Adrenal gland (tissue), 9 donors: ENCODE measurements at regions not wholly inside any gene's neighbourhood (a gene's known extent, or its start where the extent isn't known, plus 50 kb on each side); places are given as distances from the start of the nearest gene placed in this dataset.

ENCODE experiments used
- DNase-seq, 7 donors: peaks; one replicate each; pipeline ENCODE4 v3.0.0-alpha.2; 2019 to 2020
- H3K27ac ChIP-seq, 5 donors: fragments of 200-600 bp; sonication (generic) in 4 of 5; 1 replicate in 3 of 5; 2 replicates in 2 of 5; pipeline versions ENCODE4 v1.5.1 to v1.8.0; 2016 to 2020; ENCODE audit warnings: mild to moderate bottlenecking in 1 of 5
- H3K27me3 ChIP-seq: fragments of 200-600 bp; 2 replicates; pipeline ENCODE4 v1.8.0; 2021
- H3K36me3 ChIP-seq, 2 donors: fragments of 200-600 bp; replicated peaks in 1 of 2; 1 replicate in 1 of 2; 2 replicates in 1 of 2; pipeline versions ENCODE4 v1.5.1 to v1.8.0; 2018 to 2022
- H3K4me1 ChIP-seq, 2 donors: fragments of 200-600 bp; replicated peaks in 1 of 2; 1 replicate in 1 of 2; 2 replicates in 1 of 2; pipeline versions ENCODE4 v1.5.1 to v1.8.0; 2018 to 2021
- H3K4me3 ChIP-seq, 4 donors: fragments of 200-600 bp; sonication (generic) in 3 of 4; one replicate each; pipeline ENCODE4 v1.5.1; 2016 to 2018
- H3K9me3 ChIP-seq, 3 donors: fragments of 200-600 bp; sonication (generic) in 1 of 3; replicated peaks in 1 of 3; 1 replicate in 2 of 3; 2 replicates in 1 of 3; pipeline versions ENCODE4 v1.5.1 to v1.8.0; 2016 to 2021
- POLR2A ChIP-seq, 2 donors: fragments of 450-650 bp; IDR thresholded peaks; one replicate each; pipeline ENCODE4 v1.6.1; 2017; ENCODE audit warnings: antibody characterized with exemption in 2 of 2, mild to moderate bottlenecking in 2 of 2, moderate library complexity in 1 of 2
- WGBS, 4 donors: extraction: QIAGEN DNeasy Blood & Tissue Kit in 2 of 4; methylation state at CpG; one replicate each; pipeline versions ENCODE4 v1.1.5 to v1.1.7; 2013 to 2017; 5-methylcytosine and 5-hydroxymethylcytosine counted together
- intact Hi-C, 2 donors: fragments of 100-400 bp; cut with DNase I; formaldehyde crosslinking; loops; one replicate each; pipeline versions ENCODE4 v1.14.1 to v1.15.0; 2022 to 2023
- TF ChIP-seq, protein P1 (sequence below), 6 experiments: fragments of 450-650 bp in 4 of 6; fragments of 200-600 bp in 2 of 6; sonication (generic) in 1 of 6; IDR thresholded peaks; 1 replicate in 5 of 6; 2 replicates in 1 of 6; pipeline versions ENCODE4 v1.5.1 to v1.8.0; 2016 to 2021; ENCODE audit warnings: antibody characterized with exemption in 6 of 6, mild to moderate bottlenecking in 2 of 6, moderate library complexity in 1 of 6
- donor health status: healthy with polysubstance abuse.
- donor health status: Bipolar disorder and iron deficiency.
- donor health status: DM: yes; HTN: yes; CAD: no.
- donor health status: DM: no; HTN: no; CAD: no.
- donor health status: DM: no; HTN: no; CAD: no.

DNA sequence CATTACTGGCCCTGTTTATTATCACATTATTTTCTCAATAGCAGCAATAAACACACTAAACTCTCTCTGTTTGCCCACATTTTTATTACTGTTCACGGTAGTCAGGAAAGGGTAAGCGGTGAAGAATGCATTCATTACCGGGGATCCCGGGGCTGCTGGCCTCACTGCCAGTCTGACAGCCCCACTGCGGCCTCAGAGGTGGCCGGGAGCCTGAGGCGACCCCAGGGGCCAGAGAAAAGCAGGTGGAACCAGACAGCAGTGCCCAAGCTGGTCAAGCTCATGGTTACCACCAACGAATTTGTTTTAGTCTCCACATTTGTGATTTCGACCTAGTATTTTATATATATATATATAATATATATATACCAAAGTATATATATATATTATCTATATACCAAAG is 127.7 kb downstream of the LRATD1 start:
- Histone ChIP-seq H3K27ac (no peak overlapping the region), H3K36me3 (no peaks in the 10 kb centered on the region), H3K4me3 (no peak overlapping the region), H3K9me3 (no peaks in the 10 kb centered on the region), H3K27me3 (no peaks in the 10 kb centered on the region), H3K4me1 (no peaks in the 10 kb centered on the region)
- DNase-seq = no peak
- intact Hi-C loops = no loop called here
- TF ChIP-seq, protein P1, sequence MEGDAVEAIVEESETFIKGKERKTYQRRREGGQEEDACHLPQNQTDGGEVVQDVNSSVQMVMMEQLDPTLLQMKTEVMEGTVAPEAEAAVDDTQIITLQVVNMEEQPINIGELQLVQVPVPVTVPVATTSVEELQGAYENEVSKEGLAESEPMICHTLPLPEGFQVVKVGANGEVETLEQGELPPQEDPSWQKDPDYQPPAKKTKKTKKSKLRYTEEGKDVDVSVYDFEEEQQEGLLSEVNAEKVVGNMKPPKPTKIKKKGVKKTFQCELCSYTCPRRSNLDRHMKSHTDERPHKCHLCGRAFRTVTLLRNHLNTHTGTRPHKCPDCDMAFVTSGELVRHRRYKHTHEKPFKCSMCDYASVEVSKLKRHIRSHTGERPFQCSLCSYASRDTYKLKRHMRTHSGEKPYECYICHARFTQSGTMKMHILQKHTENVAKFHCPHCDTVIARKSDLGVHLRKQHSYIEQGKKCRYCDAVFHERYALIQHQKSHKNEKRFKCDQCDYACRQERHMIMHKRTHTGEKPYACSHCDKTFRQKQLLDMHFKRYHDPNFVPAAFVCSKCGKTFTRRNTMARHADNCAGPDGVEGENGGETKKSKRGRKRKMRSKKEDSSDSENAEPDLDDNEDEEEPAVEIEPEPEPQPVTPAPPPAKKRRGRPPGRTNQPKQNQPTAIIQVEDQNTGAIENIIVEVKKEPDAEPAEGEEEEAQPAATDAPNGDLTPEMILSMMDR (IDR thresholded peaks at IDR 0.05) = no peak
- TF ChIP-seq POLR2A (IDR thresholded peaks at IDR 0.05) = no peak
- WGBS, 4 donors = 81 to 91% (median 87%) methylated on average over 9 of the region's 9 CpGs

DNA sequence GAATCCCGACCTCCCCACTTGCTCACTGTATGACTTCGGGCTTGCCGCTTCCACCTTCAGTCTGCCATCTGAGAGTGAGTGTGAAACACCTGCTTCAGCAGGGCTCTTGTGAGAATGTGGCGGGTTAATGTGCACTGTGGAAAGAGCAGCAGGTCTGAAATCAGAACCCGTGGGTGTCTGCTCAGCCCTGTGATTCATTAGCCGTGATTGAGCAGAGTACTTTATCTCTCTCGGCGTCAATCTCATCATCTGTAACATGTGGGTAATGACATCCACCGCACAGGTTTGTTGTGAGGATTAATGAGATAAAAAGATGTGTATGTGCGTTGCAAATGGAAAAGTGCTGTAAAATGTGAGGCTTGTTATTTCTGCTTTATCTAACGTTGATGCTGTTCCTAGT is 128.6 kb downstream of the LRATD1 start:
- WGBS, 4 donors = 71 to 80% (median 78%) methylated on average over 11 of the region's 11 CpGs
- H3K4me1 ChIP-seq = no peaks in the 10 kb centered on the region
- H3K9me3 ChIP-seq = no peaks in the 10 kb centered on the region
- no peaks in the 10 kb centered on the region for H3K36me3 ChIP-seq
- H3K27ac ChIP-seq = no peak overlapping the region
- TF ChIP-seq, protein P1 (IDR thresholded peaks at IDR 0.05) = no peak
- TF ChIP-seq POLR2A (IDR thresholded peaks at IDR 0.05) = no peak
- intact Hi-C loops = no loop called here
- DNase-seq = no peak
- H3K27me3 ChIP-seq = no peaks in the 10 kb centered on the region
- H3K4me3 ChIP-seq = no peak overlapping the region

DNA sequence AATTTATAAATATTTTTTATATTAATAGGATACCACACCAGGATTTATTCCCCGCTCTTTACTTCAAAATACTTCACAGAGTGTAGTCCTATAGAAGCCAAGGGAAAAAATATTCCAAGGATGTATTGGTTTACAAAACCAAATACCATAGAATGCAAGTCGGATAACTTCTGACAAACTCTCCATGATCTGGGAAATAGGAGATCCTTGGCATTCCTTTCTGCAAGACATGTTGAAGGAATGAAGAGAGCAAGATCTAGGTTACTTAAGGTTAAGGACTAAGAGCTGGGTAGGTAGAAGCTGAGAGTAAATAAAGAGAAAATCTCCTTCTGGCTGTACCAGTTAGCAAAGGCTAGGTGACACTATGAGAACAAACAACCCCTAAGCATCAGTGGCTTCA is 141.2 kb downstream of the LRATD1 start:
- Histone ChIP-seq H3K9me3 (no peaks in the 10 kb centered on the region), H3K27ac (no peak overlapping the region), H3K36me3 (no peaks in the 10 kb centered on the region), H3K4me3 (no peak overlapping the region), H3K4me1 (no peaks in the 10 kb centered on the region), H3K27me3 (no peaks in the 10 kb centered on the region)
- 79 to 94% (median 87%) methylated on average over 2 of the region's 2 CpGs for WGBS, 4 donors
- TF ChIP-seq, protein P1 (IDR thresholded peaks at IDR 0.05) = no peak
- TF ChIP-seq POLR2A (IDR thresholded peaks at IDR 0.05) = no peak
- DNase-seq = no peak
- intact Hi-C loops = no loop called here

DNA sequence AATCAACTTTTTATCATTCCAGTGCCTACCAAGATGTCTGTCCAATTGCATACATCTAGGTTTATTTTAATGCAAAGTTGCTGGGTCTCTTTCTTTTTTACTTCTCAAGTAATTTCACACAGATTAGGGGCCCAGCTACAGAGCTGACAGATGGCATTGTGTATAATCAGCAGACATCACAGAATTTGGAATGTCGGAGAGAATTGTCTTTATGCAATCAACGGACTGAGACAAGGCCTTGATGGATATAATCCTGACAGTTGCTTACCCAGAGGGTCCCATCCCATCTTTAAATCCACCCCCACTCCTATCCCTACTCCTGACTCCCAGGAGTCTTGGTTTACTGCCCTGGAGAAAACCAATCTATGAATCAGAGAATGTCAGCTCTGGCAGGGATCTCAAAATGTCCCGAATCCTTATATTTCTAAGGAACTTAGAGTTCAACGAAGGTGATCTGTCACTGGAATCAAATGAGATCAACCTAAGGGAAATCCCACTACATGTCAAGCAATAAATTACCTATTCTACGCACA is 142.0 kb downstream of the LRATD1 start:
- intact Hi-C loops = no loop called here
- no peaks in the 10 kb centered on the region for H3K4me1 ChIP-seq
- H3K9me3 ChIP-seq = no peaks in the 10 kb centered on the region
- TF ChIP-seq, protein P1 (IDR thresholded peaks at IDR 0.05) = no peak
- no peak for TF ChIP-seq POLR2A (IDR thresholded peaks at IDR 0.05)
- no peaks in the 10 kb centered on the region for H3K27me3 ChIP-seq
- no peak overlapping the region for H3K27ac ChIP-seq
- no peaks in the 10 kb centered on the region for H3K36me3 ChIP-seq
- H3K4me3 ChIP-seq = no peak overlapping the region
- DNase-seq = no peak
- 75 to 83% (median 78%) methylated on average over 5 of the region's 5 CpGs for WGBS, 4 donors
